Prostate gland (tissue), 1 donor: ENCODE measurements at regions not wholly inside any gene's neighbourhood (a gene's known extent, or its start where the extent isn't known, plus 50 kb on each side); places are given as distances from the start of the nearest gene placed in this dataset.

Experiments
- POLR2A ChIP-seq: fragments of 450-650 bp; IDR thresholded peaks from one replicate; pipeline ENCODE4 v1.6.1; 2016; ENCODE audit warnings: antibody characterized with exemption, mild to moderate bottlenecking
- POLR2AphosphoS5 ChIP-seq: sonication (generic); formaldehyde crosslinking; IDR thresholded peaks from one replicate; pipeline ENCODE4 v1.6.1; 2017; ENCODE audit warnings: antibody characterized with exemption

GRCh38 chr3:162586591-162586990 lies 1090.0 kb downstream of the OTOL1 start:
- TF ChIP-seq POLR2AphosphoS5 (no peak), POLR2A (no peak)
